ENCODE measurements at regions not wholly inside any gene's neighbourhood (a gene's known extent, or its start where the extent isn't known, plus 50 kb on each side); places are given as distances from the start of the nearest gene placed in this dataset.

DNA sequence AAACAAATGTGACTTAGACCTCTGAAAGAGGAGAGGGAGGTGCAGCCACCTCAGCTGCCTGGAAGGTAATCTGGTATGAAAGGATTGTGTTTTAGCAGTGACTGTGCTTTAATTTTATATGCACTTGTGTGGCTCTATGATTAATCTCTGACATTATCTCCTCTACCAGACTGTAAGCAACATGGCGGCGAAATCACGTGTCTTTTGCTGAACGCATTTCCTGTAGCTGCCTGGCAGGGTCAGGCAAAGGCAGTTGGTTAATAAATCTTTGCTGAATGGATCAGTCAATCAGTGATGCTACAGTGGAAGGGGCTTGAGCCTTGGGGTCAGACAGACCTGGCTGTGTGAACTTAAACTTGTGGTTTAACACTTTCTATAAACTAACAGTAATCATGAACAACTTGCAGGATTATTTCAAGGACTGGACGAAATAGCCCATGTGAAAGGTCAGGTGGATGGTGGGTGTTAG, 96.9 kb downstream of the ADSS2 start:
- TF ChIP-seq, protein P1, sequence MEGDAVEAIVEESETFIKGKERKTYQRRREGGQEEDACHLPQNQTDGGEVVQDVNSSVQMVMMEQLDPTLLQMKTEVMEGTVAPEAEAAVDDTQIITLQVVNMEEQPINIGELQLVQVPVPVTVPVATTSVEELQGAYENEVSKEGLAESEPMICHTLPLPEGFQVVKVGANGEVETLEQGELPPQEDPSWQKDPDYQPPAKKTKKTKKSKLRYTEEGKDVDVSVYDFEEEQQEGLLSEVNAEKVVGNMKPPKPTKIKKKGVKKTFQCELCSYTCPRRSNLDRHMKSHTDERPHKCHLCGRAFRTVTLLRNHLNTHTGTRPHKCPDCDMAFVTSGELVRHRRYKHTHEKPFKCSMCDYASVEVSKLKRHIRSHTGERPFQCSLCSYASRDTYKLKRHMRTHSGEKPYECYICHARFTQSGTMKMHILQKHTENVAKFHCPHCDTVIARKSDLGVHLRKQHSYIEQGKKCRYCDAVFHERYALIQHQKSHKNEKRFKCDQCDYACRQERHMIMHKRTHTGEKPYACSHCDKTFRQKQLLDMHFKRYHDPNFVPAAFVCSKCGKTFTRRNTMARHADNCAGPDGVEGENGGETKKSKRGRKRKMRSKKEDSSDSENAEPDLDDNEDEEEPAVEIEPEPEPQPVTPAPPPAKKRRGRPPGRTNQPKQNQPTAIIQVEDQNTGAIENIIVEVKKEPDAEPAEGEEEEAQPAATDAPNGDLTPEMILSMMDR (IDR thresholded peaks at IDR 0.05), result no peak
- TF ChIP-seq POLR2A (IDR thresholded peaks at IDR 0.05; ENCODE audit: low read depth) (no peak), POLR2AphosphoS5 (IDR thresholded peaks at IDR 0.05) (no peak)

Measured in esophagus muscularis mucosa (tissue), 3 donors.